Lung (tissue), 11 donors: ENCODE measurements at regions not wholly inside any gene's neighbourhood (a gene's known extent, or its start where the extent isn't known, plus 50 kb on each side); places are given as distances from the start of the nearest gene placed in this dataset.

Source experiments
- ATAC-seq: fragments of 200-7000 bp; cut with Tn5 transposase; one replicate; pipeline ENCODE4 v1.9.1; 2020; ENCODE audit warnings: moderate number of reproducible peaks; ENCODE audit not compliant: insufficient read depth, low FRiP score
- DNase-seq, 3 donors: peaks; one replicate each; pipeline ENCODE4 v3.0.0-alpha.2; 2013 to 2017
- H3K27ac ChIP-seq, 2 donors: one replicate each; pipeline ENCODE4 v1.5.1; 2013; ENCODE audit warnings: mild to moderate bottlenecking in 2 of 2, moderate library complexity in 2 of 2, control low read depth in 1 of 2, inconsistent platforms in 1 of 2, low read depth in 1 of 2, low read length in 1 of 2
- H3K27me3 ChIP-seq, 3 donors: one replicate each; pipeline ENCODE4 v1.5.1; 2013; ENCODE audit warnings: low read length in 2 of 3; ENCODE audit not compliant: control insufficient read depth in 3 of 3, insufficient read depth in 3 of 3
- H3K36me3 ChIP-seq, 4 donors: one replicate each; pipeline ENCODE4 v1.5.1; 2013; ENCODE audit warnings: low read length in 4 of 4, mild to moderate bottlenecking in 1 of 4, moderate library complexity in 1 of 4; ENCODE audit not compliant: control insufficient read depth in 4 of 4, insufficient read depth in 4 of 4
- H3K4me1 ChIP-seq, 5 donors: one replicate each; pipeline ENCODE4 v1.5.1; 2013; ENCODE audit warnings: low read length in 5 of 5, mild to moderate bottlenecking in 2 of 5, moderate library complexity in 1 of 5; ENCODE audit not compliant: control insufficient read depth in 5 of 5, insufficient read depth in 5 of 5
- H3K4me3 ChIP-seq: one replicate; pipeline ENCODE4 v1.5.1; 2013; ENCODE audit warnings: mild to moderate bottlenecking, control low read depth, moderate library complexity
- H3K9ac ChIP-seq, 2 donors: one replicate each; pipeline ENCODE4 v1.5.1; 2013; ENCODE audit warnings: low read length in 2 of 2, control low read depth in 1 of 2; ENCODE audit not compliant: insufficient read depth in 1 of 2
- H3K9me3 ChIP-seq, 4 donors: one replicate each; pipeline ENCODE4 v1.5.1; 2013; ENCODE audit warnings: low read length in 3 of 4, mild to moderate bottlenecking in 1 of 4, moderate library complexity in 1 of 4; ENCODE audit not compliant: control insufficient read depth in 4 of 4, insufficient read depth in 3 of 4
- CTCF ChIP-seq: IDR thresholded peaks from 2 replicates; pipeline ENCODE4 v1.5.1; 2012; ENCODE audit warnings: mild to moderate bottlenecking; ENCODE audit errors: control extremely low read depth, extremely low read depth
- WGBS, 2 donors: extraction: QIAGEN DNeasy Blood & Tissue Kit; methylation state at CpG; one replicate each; pipeline ENCODE4 v1.1.7; 2013; 5-methylcytosine and 5-hydroxymethylcytosine counted together
- donor health status: control.
- donor health status: control.
- donor health status: Bipolar disorder and iron deficiency.
- donor health status: healthy.
- donor health status: DM: yes; HTN: yes; CAD: no.

GRCh38 chr2:193240752-193241151 lies 1046.0 kb upstream of the TMEFF2 start:
- H3K9me3 ChIP-seq, result no peaks in the 10 kb centered on the region
- DNase-seq (peak in 1 of 3 donors; percentile 1), ATAC-seq (no peak)
- no peak overlapping the region for H3K9ac ChIP-seq
- H3K27ac ChIP-seq, result no peak overlapping the region
- 75 to 82% methylated on average over 1 of the region's 1 CpG for WGBS, 2 donors
- no peak overlapping the region for H3K4me3 ChIP-seq
- no peaks in the 10 kb centered on the region for H3K36me3 ChIP-seq
- no peaks in the 10 kb centered on the region for H3K4me1 ChIP-seq
- H3K27me3 ChIP-seq, result no peaks in the 10 kb centered on the region
- no peak for TF ChIP-seq CTCF

- 31 to 51% methylated on average over 2 of the region's 2 CpGs for WGBS, 2 donors
- Histone ChIP-seq H3K36me3 (no peaks in the 10 kb centered on the region), H3K4me1 (no peaks in the 10 kb centered on the region), H3K9me3 (no peaks in the 10 kb centered on the region), H3K9ac (no peak overlapping the region), H3K27me3 (no peaks in the 10 kb centered on the region), H3K27ac (no peak overlapping the region), H3K4me3 (no peak overlapping the region)
- ATAC-seq, result no peak
- no peak for TF ChIP-seq CTCF
- no peak for DNase-seq
Measured at GRCh38 chr2:193231634-193232033, 1036.9 kb upstream of the TMEFF2 start.

- Histone ChIP-seq H3K36me3 (no peaks in the 10 kb centered on the region), H3K27ac (no peak overlapping the region), H3K9me3 (no peaks in the 10 kb centered on the region), H3K9ac (no peak overlapping the region), H3K4me1 (no peaks in the 10 kb centered on the region), H3K4me3 (no peak overlapping the region), H3K27me3 (no peaks in the 10 kb centered on the region)
- TF ChIP-seq CTCF, result no peak
- ATAC-seq (no peak), DNase-seq (no peak)
- 91 to 94% methylated on average over 1 of the region's 1 CpG for WGBS, 2 donors
Measured at GRCh38 chr2:193228276-193228675, 1033.5 kb upstream of the TMEFF2 start.

- Histone ChIP-seq H3K4me1 (no peaks in the 10 kb centered on the region), H3K27ac (no peak overlapping the region)
Measured at GRCh38 chr2:193222454-193222853, 1027.7 kb upstream of the TMEFF2 start.

More at GRCh38 chr2:193222454-193222853, 1027.7 kb upstream of the TMEFF2 start:
- no peaks in the 10 kb centered on the region for H3K36me3 ChIP-seq
- no peak overlapping the region for H3K9ac ChIP-seq
- H3K9me3 ChIP-seq, result no peaks in the 10 kb centered on the region
- ATAC-seq (no peak), DNase-seq (no peak)
- no peaks in the 10 kb centered on the region for H3K27me3 ChIP-seq
- 90 to 94% methylated on average over 2 of the region's 2 CpGs for WGBS, 2 donors
- no peak for TF ChIP-seq CTCF
- H3K4me3 ChIP-seq, result no peak overlapping the region
